HepG2 (cell line): ENCODE measurements at regions not wholly inside any gene's neighbourhood (a gene's known extent, or its start where the extent isn't known, plus 50 kb on each side); places are given as distances from the start of the nearest gene placed in this dataset.

ENCODE experiments used
- HNRNPL ChIP-seq: fragments of 200-400 bp; formaldehyde crosslinking; IDR thresholded peaks from 2 replicates; pipeline ENCODE4 v1.6.1; 2017; ENCODE audit warnings: mild to moderate bottlenecking, low read depth, low read length
- POLR2AphosphoS5 ChIP-seq: IDR thresholded peaks from 2 replicates; pipeline ENCODE4 v1.6.1; 2012; ENCODE audit warnings: low read depth, low read length
- POLR2G ChIP-seq: fragments of 200-400 bp; formaldehyde crosslinking; IDR thresholded peaks from 2 replicates; pipeline ENCODE4 v1.6.1; 2018; ENCODE audit warnings: mild to moderate bottlenecking, low read depth, low read length, moderate library complexity
- XRCC5 ChIP-seq: fragments of 200-400 bp; formaldehyde crosslinking; optimal IDR thresholded peaks from 2 replicates; pipeline ENCODE3; 2017; ENCODE audit warnings: mild to moderate bottlenecking, low read length
- TF ChIP-seq, protein P1 (sequence below): sonication (generic); formaldehyde crosslinking; IDR thresholded peaks from 2 replicates; pipeline ENCODE4 v1.5.1; 2020; ENCODE audit warnings: missing genetic modification reagents, mild to moderate bottlenecking, borderline replicate concordance

DNA sequence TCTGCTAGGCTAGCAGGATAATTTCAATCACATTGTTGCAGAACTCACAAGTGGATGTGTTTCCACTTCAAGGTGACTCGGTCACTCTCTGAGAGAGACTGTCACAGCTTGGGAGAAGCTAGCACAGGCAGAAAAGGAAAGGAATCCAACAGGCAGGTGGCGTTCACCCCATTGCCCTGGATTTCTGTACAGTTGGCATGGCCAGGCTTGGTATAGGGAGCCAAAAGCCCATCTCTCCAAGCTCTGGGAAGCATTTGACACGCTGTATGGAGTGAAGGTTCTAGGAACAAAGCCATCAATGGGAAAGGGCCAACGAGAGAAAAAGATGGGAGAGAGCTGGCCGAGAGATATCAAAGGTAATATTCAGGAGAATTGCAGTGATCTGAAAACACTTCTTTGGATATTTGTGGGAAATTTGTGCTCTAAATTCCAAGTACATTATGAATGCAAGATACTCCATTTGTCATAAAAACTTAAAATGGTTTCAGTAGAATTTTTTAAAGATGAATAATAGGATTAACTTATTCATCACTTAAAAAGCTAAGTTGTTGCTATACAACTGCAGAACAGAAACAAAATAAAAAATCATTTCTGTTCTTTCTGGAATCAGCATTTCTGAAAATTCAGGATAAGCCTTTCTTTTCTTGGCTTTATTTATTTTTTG is 223.5 kb upstream of the NTM start:
- no peak for TF ChIP-seq HNRNPL
- TF ChIP-seq, protein P1, sequence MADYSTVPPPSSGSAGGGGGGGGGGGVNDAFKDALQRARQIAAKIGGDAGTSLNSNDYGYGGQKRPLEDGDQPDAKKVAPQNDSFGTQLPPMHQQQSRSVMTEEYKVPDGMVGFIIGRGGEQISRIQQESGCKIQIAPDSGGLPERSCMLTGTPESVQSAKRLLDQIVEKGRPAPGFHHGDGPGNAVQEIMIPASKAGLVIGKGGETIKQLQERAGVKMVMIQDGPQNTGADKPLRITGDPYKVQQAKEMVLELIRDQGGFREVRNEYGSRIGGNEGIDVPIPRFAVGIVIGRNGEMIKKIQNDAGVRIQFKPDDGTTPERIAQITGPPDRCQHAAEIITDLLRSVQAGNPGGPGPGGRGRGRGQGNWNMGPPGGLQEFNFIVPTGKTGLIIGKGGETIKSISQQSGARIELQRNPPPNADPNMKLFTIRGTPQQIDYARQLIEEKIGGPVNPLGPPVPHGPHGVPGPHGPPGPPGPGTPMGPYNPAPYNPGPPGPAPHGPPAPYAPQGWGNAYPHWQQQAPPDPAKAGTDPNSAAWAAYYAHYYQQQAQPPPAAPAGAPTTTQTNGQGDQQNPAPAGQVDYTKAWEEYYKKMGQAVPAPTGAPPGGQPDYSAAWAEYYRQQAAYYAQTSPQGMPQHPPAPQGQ (CRISPR knock-in tag): no peak
- TF ChIP-seq POLR2G: no peak
- TF ChIP-seq XRCC5: no peak
- TF ChIP-seq POLR2AphosphoS5: no peak
